CD8-positive, alpha-beta memory T cell (primary cell): ENCODE measurements at regions not wholly inside any gene's neighbourhood (a gene's known extent, or its start where the extent isn't known, plus 50 kb on each side); places are given as distances from the start of the nearest gene placed in this dataset.
"Not testable (repeated sequence)": the region's sequence is repeated elsewhere in the genome, so short reads cannot be mapped to it uniquely, and the experiment has no call there.

ENCODE experiments used
- CTCF ChIA-PET: fragments of 350-600 bp; sonication (Branson Sonifier 250); formaldehyde crosslinking; loops from one replicate; lab custom pipeline; 2021; ENCODE audit warnings: antibody characterized with exemption; lab: Charles Lee
- POLR2A ChIA-PET: fragments of 350-600 bp; sonication (Branson Sonifier 250); formaldehyde crosslinking; loops from one replicate; lab custom pipeline; 2021; ENCODE audit warnings: antibody characterized with exemption; lab: Charles Lee
- DNase-seq, 5 donors: peaks; one replicate each; pipeline versions ENCODE4 v3.0.0 to v3.0.0-alpha.2; 2020 to 2022; ENCODE audit warnings: mixed read lengths in 1 of 5
- H3K27ac ChIP-seq: one replicate; pipeline ENCODE4 v1.7.0; 2013; ENCODE audit warnings: low read depth, mild to moderate bottlenecking, low read length, moderate library complexity
- H3K27me3 ChIP-seq: 2 replicates; pipeline ENCODE4 v1.7.0; 2013; ENCODE audit warnings: low read length, mild to moderate bottlenecking; ENCODE audit not compliant: insufficient read depth, poor library complexity, severe bottlenecking
- H3K36me3 ChIP-seq: 2 replicates; pipeline ENCODE4 v1.7.0; 2013; ENCODE audit warnings: mild to moderate bottlenecking, low read length, moderate library complexity; ENCODE audit not compliant: insufficient read depth
- H3K4me1 ChIP-seq: 2 replicates; pipeline ENCODE4 v1.7.0; 2013; ENCODE audit warnings: mild to moderate bottlenecking, low read length, moderate library complexity; ENCODE audit not compliant: insufficient read depth
- H3K4me3 ChIP-seq: 2 replicates; pipeline ENCODE4 v1.7.0; 2013; ENCODE audit warnings: mild to moderate bottlenecking, low read length
- H3K9me3 ChIP-seq: 2 replicates; pipeline ENCODE4 v1.7.0; 2013; ENCODE audit warnings: mild to moderate bottlenecking, low read length
- H3K27ac Mint-ChIP-seq, 8 donors: one replicate each; pipeline ENCODE4 v1.8.0; 2020 to 2021; ENCODE audit warnings: mixed read lengths in 8 of 8, mild to moderate bottlenecking in 6 of 8, inconsistent platforms in 3 of 8, moderate library complexity in 3 of 8
- H3K27me3 Mint-ChIP-seq, 2 donors: one replicate each; pipeline ENCODE4 v1.8.0; 2020 to 2021; ENCODE audit warnings: mixed read lengths in 2 of 2, mild to moderate bottlenecking in 1 of 2, moderate library complexity in 1 of 2
- H3K36me3 Mint-ChIP-seq, 3 donors: one replicate each; pipeline ENCODE4 v1.8.0; 2020 to 2021; ENCODE audit warnings: mixed read lengths in 3 of 3, inconsistent platforms in 1 of 3, mild to moderate bottlenecking in 1 of 3
- H3K4me1 Mint-ChIP-seq, 3 donors: one replicate each; pipeline ENCODE4 v1.8.0; 2020 to 2021; ENCODE audit warnings: mixed read lengths in 3 of 3, inconsistent platforms in 1 of 3, mild to moderate bottlenecking in 1 of 3
- H3K4me3 Mint-ChIP-seq, 7 donors: one replicate each; pipeline ENCODE4 v1.8.0; 2020 to 2021; ENCODE audit warnings: mixed read lengths in 7 of 7, mild to moderate bottlenecking in 6 of 7, moderate library complexity in 4 of 7, inconsistent platforms in 2 of 7
- H3K9me3 Mint-ChIP-seq, 5 donors: one replicate each; pipeline ENCODE4 v1.8.0; 2020 to 2022; ENCODE audit warnings: mixed read lengths in 5 of 5, mild to moderate bottlenecking in 3 of 5, moderate library complexity in 2 of 5, inconsistent platforms in 1 of 5

GRCh38 chr1:31515056-31515775 lies 61.1 kb upstream of the TINAGL1 start:
- Histone ChIP-seq H3K36me3 (no peaks in the 10 kb centered on the region), H3K9me3 (no peaks in the 10 kb centered on the region), H3K27ac (no peak overlapping the region), H3K27me3 (no peaks in the 10 kb centered on the region), H3K4me1 (no peaks in the 10 kb centered on the region), H3K4me3 (no peak overlapping the region)
- Mint-ChIP-seq H3K9me3 (peaks cover 0 to 7% (median 0%) of the 10 kb centered on the region in 5 donors), H3K27ac (peak overlapping the region in 1 of 8 donors; percentile 61), H3K36me3 (peaks cover 0 to 1% (median 0%) of the 10 kb centered on the region in 3 donors), H3K4me3 (no peak overlapping the region), H3K4me1 (no peaks in the 10 kb centered on the region), H3K27me3 (peaks cover 6 to 13% of the 10 kb centered on the region in 2 donors)
- POLR2A ChIA-PET, result no interaction called here
- CTCF ChIA-PET, result interaction anchor here (1.7 kb wide), 1 partner anchor 34 kb away, joined by 5 read pairs; no protein-coding TSS in a partner anchor
- no peak for DNase-seq

- Mint-ChIP-seq H3K9me3 (peaks cover 0 to 7% (median 2%) of the 10 kb centered on the region in 5 donors), H3K27me3 (peaks cover 6 to 13% of the 10 kb centered on the region in 2 donors), H3K36me3 (peaks cover 0 to 1% (median 0%) of the 10 kb centered on the region in 3 donors), H3K4me3 (no peak overlapping the region), H3K4me1 (no peaks in the 10 kb centered on the region), H3K27ac (no peak overlapping the region)
- H3K4me3 ChIP-seq, result no peak overlapping the region
- no peak for DNase-seq
- ChIA-PET POLR2A (no interaction called here), CTCF (interaction anchor here (1.7 kb wide), 1 partner anchor 33 kb away, joined by 5 read pairs; no protein-coding TSS in a partner anchor)
- no peak overlapping the region for H3K27ac ChIP-seq
- no peaks in the 10 kb centered on the region for H3K4me1 ChIP-seq
- H3K9me3 ChIP-seq, result no peaks in the 10 kb centered on the region
- no peaks in the 10 kb centered on the region for H3K36me3 ChIP-seq
- H3K27me3 ChIP-seq, result no peaks in the 10 kb centered on the region
Measured at GRCh38 chr1:31515936-31516335, 60.4 kb upstream of the TINAGL1 start.

GRCh38 chr1:31517301-31517700 lies 59.0 kb upstream of the TINAGL1 start:
- peaks cover 0 to 1% (median 0%) of the 10 kb centered on the region in 3 donors for H3K36me3 Mint-ChIP-seq
- peaks cover 6 to 18% of the 10 kb centered on the region in 2 donors for H3K27me3 Mint-ChIP-seq
- Histone ChIP-seq H3K27ac (no peak overlapping the region), H3K36me3 (no peaks in the 10 kb centered on the region), H3K4me1 (no peaks in the 10 kb centered on the region), H3K4me3 (no peak overlapping the region), H3K9me3 (no peaks in the 10 kb centered on the region), H3K27me3 (no peaks in the 10 kb centered on the region)
- no peaks in the 10 kb centered on the region for H3K4me1 Mint-ChIP-seq
- no peak overlapping the region for H3K27ac Mint-ChIP-seq
- ChIA-PET CTCF (no interaction called here), POLR2A (no interaction called here)
- H3K9me3 Mint-ChIP-seq, result peaks cover 0 to 7% (median 2%) of the 10 kb centered on the region in 5 donors
- no peak overlapping the region for H3K4me3 Mint-ChIP-seq
- DNase-seq, result no peak

- H3K4me1 Mint-ChIP-seq, H3K36me3 ChIP-seq, CTCF ChIA-PET, POLR2A ChIA-PET, H3K9me3 ChIP-seq, H3K27ac ChIP-seq, H3K9me3 Mint-ChIP-seq, DNase-seq, H3K27me3 ChIP-seq, H3K4me1 ChIP-seq, H3K4me3 Mint-ChIP-seq, H3K4me3 ChIP-seq, H3K36me3 Mint-ChIP-seq: not testable (repeated sequence)
- Mint-ChIP-seq H3K27me3 (peaks cover 4 to 15% of the 10 kb centered on the region in 2 donors), H3K27ac (peak overlapping the region in 1 of 8 donors; percentile 17)
Measured at GRCh38 chr1:31517986-31518385, 58.3 kb upstream of the TINAGL1 start.

GRCh38 chr1:31521761-31522555 lies 54.4 kb upstream of the TINAGL1 start:
- Histone ChIP-seq H3K27ac (no peak overlapping the region), H3K4me1 (no peaks in the 10 kb centered on the region), H3K27me3 (peaks cover 3% of the 10 kb centered on the region), H3K4me3 (no peak overlapping the region), H3K36me3 (no peaks in the 10 kb centered on the region), H3K9me3 (no peaks in the 10 kb centered on the region)
- no peak for DNase-seq
- no peak overlapping the region for H3K27ac Mint-ChIP-seq
- ChIA-PET CTCF (no interaction called here), POLR2A (no interaction called here)
- H3K9me3 Mint-ChIP-seq, result peaks cover 0 to 3% (median 2%) of the 10 kb centered on the region in 5 donors
- H3K27me3 Mint-ChIP-seq, result peaks cover 9 to 18% of the 10 kb centered on the region in 2 donors
- no peaks in the 10 kb centered on the region for H3K4me1 Mint-ChIP-seq
- H3K36me3 Mint-ChIP-seq, result no peaks in the 10 kb centered on the region
- H3K4me3 Mint-ChIP-seq, result no peak overlapping the region

- no peaks in the 10 kb centered on the region for H3K36me3 ChIP-seq
- H3K4me3 ChIP-seq, result no peak overlapping the region
- H3K36me3 Mint-ChIP-seq, result no peaks in the 10 kb centered on the region
- peak overlapping the region in 1 of 8 donors; percentile 9 for H3K27ac Mint-ChIP-seq
- H3K4me1 Mint-ChIP-seq, result no peaks in the 10 kb centered on the region
- peaks cover 0 to 3% (median 2%) of the 10 kb centered on the region in 5 donors for H3K9me3 Mint-ChIP-seq
- DNase-seq, result no peak
- H3K27ac ChIP-seq, result no peak overlapping the region
- H3K27me3 Mint-ChIP-seq, result peaks cover 9 to 18% of the 10 kb centered on the region in 2 donors
- no peak overlapping the region for H3K4me3 Mint-ChIP-seq
- POLR2A ChIA-PET, result no interaction called here
- no peaks in the 10 kb centered on the region for H3K4me1 ChIP-seq
- no peaks in the 10 kb centered on the region for H3K9me3 ChIP-seq
- CTCF ChIA-PET, result no interaction called here
- H3K27me3 ChIP-seq, result peaks cover 3% of the 10 kb centered on the region
Measured at GRCh38 chr1:31522556-31522845, 53.8 kb upstream of the TINAGL1 start.

- peaks cover 3% of the 10 kb centered on the region for H3K27me3 ChIP-seq
- no peak overlapping the region for H3K27ac Mint-ChIP-seq
- H3K27me3 Mint-ChIP-seq, result peaks cover 9 to 21% of the 10 kb centered on the region in 2 donors
- no peak overlapping the region for H3K27ac ChIP-seq
- no peaks in the 10 kb centered on the region for H3K36me3 Mint-ChIP-seq
- no peak for DNase-seq
- H3K4me1 Mint-ChIP-seq, result no peaks in the 10 kb centered on the region
- no peak overlapping the region for H3K4me3 ChIP-seq
- no peaks in the 10 kb centered on the region for H3K36me3 ChIP-seq
- H3K9me3 Mint-ChIP-seq, result peaks cover 0 to 3% (median 2%) of the 10 kb centered on the region in 5 donors
- CTCF ChIA-PET, result no interaction called here
- no peaks in the 10 kb centered on the region for H3K9me3 ChIP-seq
- POLR2A ChIA-PET, result no interaction called here
- no peaks in the 10 kb centered on the region for H3K4me1 ChIP-seq
- no peak overlapping the region for H3K4me3 Mint-ChIP-seq
Measured at GRCh38 chr1:31523012-31523411, 53.3 kb upstream of the TINAGL1 start.

- Histone ChIP-seq H3K27ac (no peak overlapping the region), H3K36me3 (no peaks in the 10 kb centered on the region), H3K4me3 (no peak overlapping the region), H3K27me3 (peaks cover 3% of the 10 kb centered on the region), H3K9me3 (no peaks in the 10 kb centered on the region), H3K4me1 (no peaks in the 10 kb centered on the region)
- H3K4me1 Mint-ChIP-seq, result no peaks in the 10 kb centered on the region
- H3K4me3 Mint-ChIP-seq, result no peak overlapping the region
- H3K9me3 Mint-ChIP-seq, result peaks cover 0 to 3% (median 2%) of the 10 kb centered on the region in 5 donors
- DNase-seq, result no peak
- ChIA-PET POLR2A (no interaction called here), CTCF (no interaction called here)
- H3K36me3 Mint-ChIP-seq, result no peaks in the 10 kb centered on the region
- peaks cover 9 to 21% of the 10 kb centered on the region in 2 donors for H3K27me3 Mint-ChIP-seq
- no peak overlapping the region for H3K27ac Mint-ChIP-seq
Measured at GRCh38 chr1:31523769-31524168, 52.5 kb upstream of the TINAGL1 start.
